NCI-H345 (cell line): ENCODE measurements at regions not wholly inside any gene's neighbourhood (a gene's known extent, or its start where the extent isn't known, plus 50 kb on each side); places are given as distances from the start of the nearest gene placed in this dataset.
"Not testable (repeated sequence)": the region's sequence is repeated elsewhere in the genome, so short reads cannot be mapped to it uniquely, and the experiment has no call there.

Source experiments
- DNase-seq: peaks from one replicate; lab custom pipeline; 2025; lab: John Stamatoyannopoulos, UW

DNA sequence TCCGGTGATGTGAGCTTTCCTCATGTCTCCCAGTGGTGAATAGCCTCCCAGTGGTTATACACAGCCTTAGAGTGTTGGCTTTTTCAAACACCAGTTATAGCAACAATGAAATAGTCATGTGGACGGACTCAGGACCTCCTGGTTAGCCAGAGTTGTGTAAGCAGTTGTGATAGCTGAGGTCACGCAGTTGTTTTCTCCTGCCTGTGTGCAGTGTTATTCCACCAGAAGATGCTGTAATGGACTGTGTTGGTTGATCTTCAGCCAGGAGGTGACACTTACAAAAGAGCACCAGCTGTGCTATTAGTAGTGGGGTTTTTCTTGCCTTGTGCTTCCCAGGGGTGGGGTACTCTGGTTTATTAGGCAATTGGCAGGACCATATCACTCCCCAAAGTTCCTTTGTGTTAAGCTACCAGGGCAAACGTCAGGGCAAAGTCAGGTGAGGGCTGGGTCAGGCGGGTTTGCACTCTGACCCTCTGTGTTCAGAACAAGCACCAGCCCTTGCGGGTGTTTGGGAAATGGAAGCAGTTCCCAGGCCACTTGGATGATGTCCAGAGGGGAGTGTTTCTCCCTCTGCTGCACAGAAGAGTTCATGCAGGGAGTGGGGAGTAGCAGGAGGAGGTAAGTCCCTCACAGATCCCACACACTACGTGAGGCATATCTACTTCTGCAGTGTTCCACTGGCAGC lies 252.6 kb downstream of the TMEM47 start:
- DNase-seq: no peak

DNA sequence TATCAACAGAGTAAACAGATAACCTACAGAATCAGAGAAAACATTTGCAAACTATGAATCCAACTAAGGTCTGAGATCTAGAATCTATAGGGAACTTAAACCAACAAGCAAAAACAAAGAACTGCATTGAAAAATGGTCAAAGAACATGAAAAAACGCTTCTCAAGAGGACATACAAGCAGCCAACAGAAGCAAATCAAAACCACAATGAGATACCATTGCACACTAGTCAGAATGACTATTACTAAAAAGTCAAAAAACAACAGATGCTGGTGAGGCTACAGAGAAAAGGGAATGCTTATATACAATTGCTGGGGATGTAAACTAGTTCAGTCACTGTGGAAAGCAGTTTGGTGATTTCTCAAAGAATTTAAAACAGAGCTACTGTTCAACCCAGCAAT lies 255.7 kb downstream of the TMEM47 start:
- no peak for DNase-seq

DNA sequence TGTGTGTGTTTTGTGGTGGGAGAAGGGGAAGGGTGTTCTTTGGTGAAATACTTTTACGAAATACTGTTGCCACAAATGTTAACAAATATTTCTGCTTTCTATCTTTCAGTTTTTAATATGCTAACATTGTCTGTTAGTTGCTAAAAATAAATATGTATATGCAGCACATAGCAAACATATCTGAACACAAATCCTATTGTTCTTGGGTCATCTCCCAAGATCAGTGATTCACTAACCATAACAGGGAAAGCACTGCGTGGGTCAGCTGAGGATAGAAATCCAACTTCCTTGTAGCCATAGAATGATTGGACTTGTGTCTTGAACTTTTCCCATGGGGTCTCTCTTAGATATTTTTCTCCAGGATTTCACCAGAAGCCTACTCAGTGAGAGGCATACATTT lies 250.3 kb upstream of the FAM47A start:
- DNase-seq: no peak

DNA sequence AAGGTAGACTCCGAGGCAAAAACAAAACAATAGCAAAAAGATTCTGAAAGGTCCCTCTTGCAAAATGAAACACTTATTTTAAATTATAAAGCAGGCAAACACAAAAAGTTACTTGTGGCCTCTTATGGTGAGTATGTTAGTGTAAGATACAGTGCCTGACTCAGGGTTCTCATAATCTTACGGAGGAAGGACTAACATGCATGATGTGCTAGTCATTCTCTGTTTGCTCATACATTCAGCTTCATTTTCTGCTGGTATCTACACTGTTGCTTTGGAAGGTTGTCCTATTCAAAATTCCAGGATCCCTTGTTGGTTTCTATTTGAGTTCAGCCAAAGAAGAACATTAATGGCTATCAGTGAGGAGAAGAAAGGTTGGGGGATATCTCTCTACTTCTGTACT lies 249.1 kb upstream of the FAM47A start:
- DNase-seq: no peak

DNA sequence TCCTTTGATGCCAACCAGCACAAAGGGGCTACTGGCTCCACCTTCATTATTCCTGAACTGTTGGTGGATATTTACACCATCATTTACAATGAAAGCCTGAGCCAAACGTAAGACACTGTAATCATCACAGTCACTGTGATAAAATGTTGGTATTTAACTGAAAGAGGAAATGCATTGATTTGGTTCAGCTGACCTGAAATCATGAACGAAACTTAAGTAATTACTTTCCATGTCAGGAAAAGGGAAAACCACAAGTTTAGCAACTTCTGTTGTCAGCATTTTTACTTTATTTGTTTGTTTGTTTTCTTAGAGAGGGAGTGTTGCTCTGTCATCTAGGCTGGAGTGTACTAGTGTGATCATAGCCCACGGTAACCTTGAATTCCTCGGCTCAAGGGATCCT lies 247.8 kb upstream of the FAM47A start:
- DNase-seq: no peak

DNA sequence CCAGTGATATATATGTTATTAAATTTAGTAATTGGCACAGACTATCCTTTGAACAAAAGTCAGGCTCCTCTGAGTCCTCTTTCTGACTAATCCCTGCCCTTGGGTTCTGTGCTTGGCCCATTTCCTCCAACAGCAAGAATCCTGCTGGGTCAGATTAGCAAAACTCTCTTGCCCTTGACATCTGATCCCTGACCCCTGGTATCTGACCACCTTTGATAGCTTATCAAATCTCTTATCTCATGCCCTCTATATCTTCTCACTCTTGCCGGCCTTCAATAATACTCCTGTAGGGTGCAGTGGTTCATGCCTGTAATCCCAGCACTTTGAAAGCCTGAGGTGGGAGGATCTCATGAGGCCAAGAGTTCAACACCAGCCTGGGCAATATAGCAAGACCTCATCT lies 245.5 kb upstream of the FAM47A start:
- DNase-seq: no peak

DNA sequence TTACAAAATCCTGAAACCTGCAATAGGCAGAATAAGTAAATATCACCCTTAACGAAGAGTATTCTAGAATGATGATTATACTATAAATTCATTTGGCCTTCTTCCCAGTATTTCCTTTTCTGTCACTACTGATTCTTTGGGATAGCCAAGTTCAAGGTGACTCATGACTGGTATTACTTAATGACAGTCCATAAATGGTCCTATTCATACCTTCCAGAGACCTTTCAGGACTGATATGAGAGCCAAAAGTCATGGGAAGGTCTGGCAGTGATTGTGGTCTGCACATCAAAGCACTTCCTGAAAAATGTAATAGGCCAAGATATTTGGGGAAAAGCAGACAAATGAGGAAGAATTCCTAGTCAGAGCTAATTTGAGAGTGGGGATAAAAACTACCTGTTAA lies 239.6 kb upstream of the FAM47A start:
- DNase-seq: no peak

DNA sequence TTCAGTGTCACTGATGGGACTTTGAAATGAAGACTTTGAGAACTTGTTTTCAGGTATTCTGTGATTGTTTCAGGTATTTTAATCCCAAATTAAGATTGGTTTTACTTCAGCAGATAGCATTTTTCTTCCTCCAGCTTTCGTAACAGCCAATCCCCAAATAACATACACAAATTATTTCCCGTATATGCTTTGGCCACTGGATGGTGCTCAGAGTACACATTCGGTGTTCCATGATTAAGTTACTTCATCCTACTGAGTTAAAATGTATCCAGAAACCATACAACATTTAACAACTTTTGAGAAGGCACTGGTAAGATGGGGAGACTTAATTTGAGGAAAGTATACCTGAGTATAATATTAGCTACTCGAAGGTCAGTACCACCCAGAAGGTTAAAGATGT lies 233.4 kb upstream of the FAM47A start:
- peak; percentile 5 for DNase-seq

DNA sequence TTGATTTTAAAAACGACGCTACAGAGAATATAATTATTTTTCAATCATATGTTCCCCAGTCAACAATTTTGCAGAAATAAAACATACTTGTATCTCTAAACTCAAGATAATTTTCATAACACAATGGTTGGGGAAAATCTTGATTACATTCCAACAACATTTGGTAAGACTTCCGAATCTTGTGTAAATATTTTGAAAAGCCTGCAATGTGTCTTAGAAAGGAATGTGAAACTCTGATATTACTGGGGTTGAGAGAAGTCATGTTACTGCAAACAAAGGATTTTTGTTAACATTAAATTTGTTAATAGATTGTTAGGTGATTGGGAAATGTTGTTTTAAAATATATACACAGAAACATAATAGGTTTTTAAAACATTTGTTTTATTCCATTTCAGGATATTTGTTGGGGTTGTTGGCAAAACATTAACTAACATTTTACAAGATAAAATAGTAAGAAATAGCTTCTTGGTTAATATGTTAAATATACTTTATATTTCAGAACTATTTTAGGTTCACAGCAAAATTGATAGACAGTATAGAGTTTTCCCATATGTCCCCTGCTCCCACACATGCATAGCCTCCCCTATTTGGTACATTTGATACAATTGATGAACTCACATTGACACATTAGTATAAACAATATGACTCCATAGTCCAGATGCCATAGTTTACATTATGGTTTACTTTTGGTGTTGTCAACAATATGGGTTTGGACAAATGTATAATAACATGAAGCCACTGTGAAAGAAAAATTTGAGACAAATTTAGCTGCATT lies 218.6 kb upstream of the FAM47A start:
- no peak for DNase-seq

DNA sequence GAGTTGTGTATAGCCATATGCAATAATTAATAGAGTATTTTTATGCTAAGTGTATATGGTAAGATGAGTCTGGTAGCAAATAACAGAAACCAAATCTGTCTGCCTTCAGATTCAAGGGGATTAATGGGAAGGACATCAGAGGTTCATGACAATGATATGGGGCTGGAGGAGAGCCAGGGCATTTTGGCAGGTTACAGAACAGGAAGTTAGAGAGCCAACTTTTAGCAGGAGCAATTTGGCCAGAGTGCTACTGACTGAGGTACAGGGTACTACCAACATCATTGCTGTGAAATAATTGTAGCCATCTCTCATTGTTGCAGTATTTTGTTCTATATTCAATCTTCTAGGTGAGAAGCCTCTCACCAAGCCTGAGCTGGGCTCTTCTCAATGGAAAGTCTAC lies 210.9 kb upstream of the FAM47A start:
- no peak for DNase-seq

DNA sequence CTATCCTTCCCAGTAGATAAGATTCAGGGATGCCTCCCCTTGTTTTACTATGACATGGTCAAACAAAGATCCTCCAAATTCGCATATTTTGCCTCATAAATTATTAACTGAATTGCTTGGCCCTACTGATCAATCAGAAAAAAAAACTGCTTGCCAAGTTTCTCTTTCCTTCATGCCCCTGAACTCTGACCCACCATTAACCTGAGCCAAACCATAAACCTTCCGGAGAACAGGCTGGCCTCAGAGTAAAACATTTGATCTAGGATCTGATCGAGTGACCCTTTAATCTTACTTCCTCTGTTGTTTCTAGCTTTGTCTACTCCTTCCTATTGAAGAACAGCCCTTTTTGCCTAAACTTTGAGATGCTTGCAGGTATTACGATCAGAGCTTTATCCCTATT lies 209.7 kb upstream of the FAM47A start:
- no peak for DNase-seq

DNA sequence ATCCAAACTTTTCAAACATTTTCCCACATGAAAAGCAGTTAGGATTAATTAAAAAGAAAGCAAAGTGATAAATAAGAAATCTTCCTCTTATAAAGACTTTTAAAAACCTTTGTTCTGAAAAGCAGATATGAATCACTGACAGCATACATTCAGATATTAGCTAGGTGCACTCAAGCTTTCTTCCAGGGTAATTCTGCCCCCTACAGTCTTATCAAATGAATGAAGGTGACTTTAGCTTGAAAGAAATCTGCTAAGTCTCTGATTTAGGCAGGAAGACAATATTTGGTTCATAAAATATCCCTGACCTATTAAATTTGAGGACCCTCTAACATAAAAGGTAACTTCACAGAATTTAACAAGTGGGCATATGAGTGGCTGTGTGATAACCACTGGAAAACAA lies 209.1 kb upstream of the FAM47A start:
- DNase-seq: no peak

DNA sequence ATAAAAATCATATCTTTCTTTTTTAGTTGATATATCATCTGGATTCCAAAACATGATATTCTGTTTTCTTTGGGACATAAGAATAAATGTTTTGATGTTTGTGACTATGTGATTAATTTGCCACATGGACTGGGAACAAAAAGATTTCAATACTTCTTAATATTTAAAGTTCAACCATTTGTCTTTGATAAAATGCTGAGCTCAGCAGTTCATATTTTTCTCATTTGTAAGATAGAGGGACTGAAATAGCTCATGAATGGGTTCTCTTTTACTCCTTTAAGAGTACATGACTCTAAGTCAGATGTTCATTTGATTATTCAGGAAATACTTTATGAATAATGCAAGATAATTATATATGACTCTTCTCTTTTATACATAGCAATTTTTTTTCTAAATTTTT lies 205.9 kb upstream of the FAM47A start:
- DNase-seq: no peak

DNA sequence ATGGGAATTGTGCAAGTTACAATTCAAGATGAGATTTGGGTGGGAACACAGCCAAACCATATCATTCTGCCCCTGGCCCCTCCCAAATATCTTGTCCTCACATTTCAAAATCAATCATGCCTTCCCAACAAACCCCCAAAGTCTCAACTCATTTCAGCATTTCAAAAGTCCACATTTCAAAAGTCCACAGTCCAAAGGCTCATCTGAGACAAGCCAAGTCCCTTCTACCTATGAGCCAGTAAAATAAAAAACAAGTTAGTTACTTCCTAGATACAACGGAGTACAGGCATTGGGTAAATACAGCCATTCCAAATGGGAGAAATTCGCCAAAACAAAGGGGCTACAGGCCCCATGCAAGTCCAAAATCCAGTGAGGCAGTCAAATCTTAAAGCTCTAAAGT lies 203.3 kb upstream of the FAM47A start:
- DNase-seq: not testable (repeated sequence)

DNA sequence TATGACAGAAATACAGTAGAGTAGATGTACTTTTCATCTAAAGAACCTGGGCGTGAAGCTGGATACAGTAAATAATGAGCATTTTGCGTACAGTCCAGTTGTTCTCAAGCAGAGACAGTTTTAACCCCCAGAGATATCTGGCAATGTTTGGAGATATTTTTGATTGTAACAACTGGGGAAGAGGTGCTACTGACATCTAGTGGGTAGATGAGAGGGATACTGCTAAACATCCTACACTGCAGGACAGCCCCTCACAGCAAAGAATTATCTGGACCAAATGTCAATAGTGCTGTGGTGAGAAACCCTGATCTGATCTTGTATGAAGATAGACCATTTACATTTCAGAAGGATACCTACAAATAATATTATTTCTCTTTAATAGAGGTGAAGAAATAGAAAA lies 200.2 kb upstream of the FAM47A start:
- DNase-seq: no peak

DNA sequence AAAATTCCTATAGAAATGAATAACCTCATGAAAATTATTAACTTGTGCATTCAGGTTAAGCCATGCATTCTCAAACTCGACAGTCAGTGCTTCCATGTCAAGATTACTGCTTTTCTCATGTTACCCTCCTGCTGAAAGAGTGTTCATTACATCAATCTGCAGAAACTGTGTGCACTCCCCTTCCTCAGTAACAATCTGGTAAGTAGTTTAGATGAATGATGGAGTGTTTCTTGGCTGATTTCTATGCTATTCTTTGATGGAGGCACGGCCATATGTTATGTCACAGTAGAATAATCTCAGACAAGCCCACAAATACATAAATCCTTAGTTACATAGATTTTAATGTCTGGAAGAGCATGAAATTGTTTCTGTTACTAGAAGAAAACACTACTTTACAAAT lies 193.3 kb upstream of the FAM47A start:
- no peak for DNase-seq

DNA sequence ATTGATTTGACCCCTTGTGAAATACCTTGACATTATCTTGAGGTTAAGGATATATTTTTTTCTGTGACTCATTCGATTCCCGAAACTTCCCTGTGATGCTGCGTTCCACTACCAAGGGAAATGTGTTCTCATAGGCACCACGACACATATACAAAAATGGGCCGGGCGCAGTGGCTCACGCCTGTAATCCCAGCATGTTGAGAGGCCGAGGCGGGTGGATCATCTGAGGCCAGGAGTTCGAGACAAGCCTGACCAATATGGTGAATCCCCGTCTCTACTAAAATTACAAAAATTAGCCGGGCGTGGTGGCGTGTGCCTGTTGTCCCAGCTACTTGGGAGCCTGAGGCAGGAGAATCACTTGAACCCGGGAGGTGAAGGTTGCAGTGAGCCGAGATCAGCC lies 188.3 kb upstream of the FAM47A start:
- not testable (repeated sequence) for DNase-seq

DNA sequence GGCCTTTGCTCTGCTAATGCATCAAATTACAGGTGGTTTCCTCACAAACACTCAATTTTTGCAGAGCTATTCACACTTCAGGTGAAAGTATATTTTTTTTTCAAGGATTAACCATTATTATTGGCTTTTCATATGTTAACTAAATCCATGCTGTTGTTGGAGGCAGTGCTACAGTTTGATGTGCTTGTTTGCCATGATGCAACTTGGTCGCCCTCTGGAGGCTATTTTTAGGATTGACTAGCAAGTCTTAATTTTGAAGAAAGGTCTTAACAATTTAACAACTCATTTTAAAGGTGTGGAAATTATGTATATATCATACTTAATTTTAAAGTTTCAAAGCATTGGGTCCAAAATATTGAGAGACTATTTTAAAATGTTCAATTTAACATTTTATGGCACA lies 168.8 kb upstream of the FAM47A start:
- DNase-seq: peak; percentile 17

DNA sequence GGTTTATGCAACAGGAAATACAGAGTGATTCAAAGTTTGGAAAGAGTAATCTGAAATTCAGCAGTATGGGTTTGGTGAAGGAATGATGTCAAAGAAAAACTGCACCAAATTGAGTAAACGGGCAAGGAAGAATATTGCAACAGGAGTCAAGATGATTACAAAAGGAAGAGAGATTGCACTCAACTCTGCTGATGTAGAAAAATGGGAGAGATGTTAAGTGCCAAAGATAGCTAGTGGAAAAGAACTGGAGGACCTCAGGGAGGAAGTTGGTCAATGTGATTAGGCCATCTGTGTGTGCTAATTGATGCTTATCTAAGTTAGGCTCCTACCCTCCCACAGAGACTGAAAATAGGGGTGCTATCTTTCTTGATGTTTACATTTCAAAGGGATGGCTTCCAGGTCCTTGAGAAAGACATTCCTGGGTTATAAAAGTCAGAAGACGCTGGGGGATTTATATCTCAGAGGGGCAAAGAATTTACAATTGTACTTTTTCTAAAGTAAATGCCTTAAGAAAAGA lies 167.4 kb upstream of the FAM47A start:
- no peak for DNase-seq

DNA sequence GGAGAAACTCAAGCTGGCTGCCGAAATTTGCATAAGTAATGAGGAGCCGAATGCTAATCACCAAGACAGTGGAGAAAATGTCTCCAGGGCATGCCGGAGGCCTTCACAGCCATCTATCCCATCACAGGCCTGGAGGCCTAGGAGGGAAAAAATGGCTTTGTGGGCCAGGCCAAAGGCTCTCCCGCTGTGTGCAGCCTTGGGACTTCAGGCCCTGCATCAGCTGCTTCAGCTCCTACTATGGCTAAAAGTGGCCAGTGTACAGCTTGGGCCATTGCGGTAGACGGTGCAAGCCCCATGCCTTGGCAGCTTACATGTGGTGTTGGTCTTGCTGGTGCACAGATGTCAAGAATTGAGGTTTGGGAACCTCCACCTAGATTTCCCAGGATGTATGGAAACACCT lies 162.6 kb upstream of the FAM47A start:
- DNase-seq: no peak

DNA sequence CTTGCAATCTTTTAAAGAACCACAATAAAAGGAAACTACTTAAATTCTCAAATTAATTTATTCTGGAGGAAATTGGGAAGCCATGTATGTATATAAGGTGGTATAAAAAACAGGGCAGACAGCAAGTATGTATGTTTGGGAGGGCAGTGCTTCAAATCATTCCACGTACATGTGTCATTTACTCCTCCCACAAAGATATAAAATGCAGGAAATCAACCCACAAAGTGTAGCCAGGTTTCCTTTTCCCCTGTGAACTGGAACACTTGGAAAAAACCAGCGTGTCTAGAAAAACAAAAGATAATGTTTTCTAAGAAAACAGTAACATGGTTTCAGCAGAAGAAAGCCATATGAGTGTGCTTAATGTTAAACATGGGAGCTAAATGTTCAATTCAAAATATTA lies 156.7 kb upstream of the FAM47A start:
- no peak for DNase-seq

DNA sequence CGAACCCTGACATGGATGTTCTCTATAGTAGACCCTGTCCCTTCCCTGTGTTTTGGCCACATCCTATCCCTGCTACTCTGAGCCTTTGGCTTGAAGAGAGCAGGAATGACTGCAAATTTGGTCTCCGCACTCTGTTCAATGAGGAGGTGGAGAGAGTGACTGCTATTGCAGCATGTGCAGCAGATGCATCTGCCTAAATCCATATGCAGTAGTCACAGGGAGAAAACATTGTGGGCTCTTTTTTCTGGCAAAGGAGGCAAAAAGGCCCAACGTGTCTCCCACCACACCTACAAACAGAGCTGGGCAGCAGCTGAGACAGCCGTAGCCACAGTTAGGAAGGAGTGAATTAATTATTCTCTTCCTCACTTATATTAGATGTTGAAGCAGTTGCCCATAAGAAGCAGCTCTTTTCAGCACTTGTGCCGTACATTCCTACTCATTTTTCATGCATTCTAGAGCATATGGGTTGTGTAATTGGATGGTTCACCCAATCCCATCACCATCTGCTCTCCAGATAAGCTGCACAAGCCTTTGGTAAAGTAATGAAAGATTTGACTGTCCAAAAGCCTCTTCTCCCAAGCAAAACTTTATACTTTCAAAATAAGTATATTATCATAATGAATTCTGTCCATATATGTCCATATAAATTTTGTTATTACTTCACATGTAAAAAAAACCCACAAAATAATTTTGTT lies 147.9 kb upstream of the FAM47A start:
- DNase-seq: no peak

DNA sequence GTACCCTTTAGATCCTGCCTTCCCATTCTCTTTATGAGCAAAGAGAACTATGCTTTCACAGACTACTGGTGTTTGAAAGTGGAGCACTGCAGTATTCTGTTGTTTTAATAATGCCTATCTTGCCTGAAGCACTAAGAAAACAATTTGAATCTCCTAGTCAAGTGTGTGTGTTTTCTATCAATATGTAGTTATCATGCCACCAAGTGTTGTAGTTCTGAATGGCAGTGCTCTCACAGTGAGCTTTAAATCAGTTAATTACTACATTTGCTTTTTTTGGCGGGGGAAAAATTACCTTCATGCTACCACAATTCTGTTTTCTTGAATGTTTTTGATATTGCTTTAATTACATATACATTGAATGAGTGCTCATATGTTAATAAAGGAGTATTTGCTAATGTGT lies 143.6 kb upstream of the FAM47A start:
- peak; percentile 34 for DNase-seq
